OCI-LY3 (cell line): ENCODE measurements at regions not wholly inside any gene's neighbourhood (a gene's known extent, or its start where the extent isn't known, plus 50 kb on each side); places are given as distances from the start of the nearest gene placed in this dataset.

Experiments used
- EZH2phosphoT487 ChIP-seq: fragments of 200-600 bp; shearing (Covaris generic); IDR thresholded peaks from 2 replicates; pipeline ENCODE4 v1.6.1; 2018; ENCODE audit warnings: antibody characterized with exemption, mixed run types, low read depth
- TF ChIP-seq, protein P1 (sequence below): fragments of 200-600, 300-600 bp; sonication (generic); IDR thresholded peaks from 2 replicates; pipeline ENCODE4 v1.5.1; 2014; ENCODE audit warnings: antibody characterized with exemption, low read length, low read depth

DNA sequence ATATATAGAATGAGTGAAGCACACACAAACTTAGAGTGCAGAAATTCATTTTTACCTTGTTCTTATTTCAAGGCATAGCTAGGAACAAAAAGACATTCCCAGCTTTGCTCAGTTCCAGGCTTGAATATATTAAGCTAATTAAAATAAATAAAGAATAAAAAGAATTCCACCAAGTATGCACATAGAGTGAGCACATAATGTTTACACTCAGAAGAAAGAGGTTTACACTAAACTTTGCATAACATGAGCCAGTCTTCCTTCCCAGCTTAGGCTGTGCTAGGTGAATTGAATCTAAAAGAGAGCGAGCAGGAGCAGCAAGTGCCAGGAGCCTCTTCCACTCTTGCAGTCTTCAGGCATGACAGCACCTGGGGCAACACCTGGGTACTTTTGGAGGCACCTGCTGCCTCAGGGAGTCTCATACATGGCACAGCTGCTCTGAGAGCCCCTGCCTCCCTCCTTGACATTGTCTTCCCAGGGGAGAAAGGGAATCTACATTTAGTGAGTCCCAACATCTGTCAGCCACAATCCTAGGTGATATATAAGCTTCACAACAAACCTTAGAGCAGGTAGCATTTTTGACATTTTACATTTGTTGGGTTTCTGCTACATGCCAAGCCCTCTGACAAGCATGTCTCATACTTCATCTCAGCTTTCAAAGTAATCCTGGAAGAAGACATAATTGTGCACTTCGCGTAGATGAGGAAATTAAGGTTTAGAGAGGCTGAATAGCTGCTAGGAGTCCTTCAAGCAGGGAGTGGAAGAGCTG is 732.7 kb upstream of the TENM4 start:
- TF ChIP-seq, protein P1, sequence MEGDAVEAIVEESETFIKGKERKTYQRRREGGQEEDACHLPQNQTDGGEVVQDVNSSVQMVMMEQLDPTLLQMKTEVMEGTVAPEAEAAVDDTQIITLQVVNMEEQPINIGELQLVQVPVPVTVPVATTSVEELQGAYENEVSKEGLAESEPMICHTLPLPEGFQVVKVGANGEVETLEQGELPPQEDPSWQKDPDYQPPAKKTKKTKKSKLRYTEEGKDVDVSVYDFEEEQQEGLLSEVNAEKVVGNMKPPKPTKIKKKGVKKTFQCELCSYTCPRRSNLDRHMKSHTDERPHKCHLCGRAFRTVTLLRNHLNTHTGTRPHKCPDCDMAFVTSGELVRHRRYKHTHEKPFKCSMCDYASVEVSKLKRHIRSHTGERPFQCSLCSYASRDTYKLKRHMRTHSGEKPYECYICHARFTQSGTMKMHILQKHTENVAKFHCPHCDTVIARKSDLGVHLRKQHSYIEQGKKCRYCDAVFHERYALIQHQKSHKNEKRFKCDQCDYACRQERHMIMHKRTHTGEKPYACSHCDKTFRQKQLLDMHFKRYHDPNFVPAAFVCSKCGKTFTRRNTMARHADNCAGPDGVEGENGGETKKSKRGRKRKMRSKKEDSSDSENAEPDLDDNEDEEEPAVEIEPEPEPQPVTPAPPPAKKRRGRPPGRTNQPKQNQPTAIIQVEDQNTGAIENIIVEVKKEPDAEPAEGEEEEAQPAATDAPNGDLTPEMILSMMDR, result no peak
- TF ChIP-seq EZH2phosphoT487, result no peak
